Activated T-cell treated with anti-CD3 and anti-CD28 coated beads, Interleukin-2, amount 50 U/mL, for 48 hours (primary cell): ENCODE measurements at regions not wholly inside any gene's neighbourhood (a gene's known extent, or its start where the extent isn't known, plus 50 kb on each side); places are given as distances from the start of the nearest gene placed in this dataset.

Experiments used
- DNase-seq, 2 experiments: peaks; one replicate each; pipeline ENCODE4 v3.0.0-alpha.2; 2020

DNA sequence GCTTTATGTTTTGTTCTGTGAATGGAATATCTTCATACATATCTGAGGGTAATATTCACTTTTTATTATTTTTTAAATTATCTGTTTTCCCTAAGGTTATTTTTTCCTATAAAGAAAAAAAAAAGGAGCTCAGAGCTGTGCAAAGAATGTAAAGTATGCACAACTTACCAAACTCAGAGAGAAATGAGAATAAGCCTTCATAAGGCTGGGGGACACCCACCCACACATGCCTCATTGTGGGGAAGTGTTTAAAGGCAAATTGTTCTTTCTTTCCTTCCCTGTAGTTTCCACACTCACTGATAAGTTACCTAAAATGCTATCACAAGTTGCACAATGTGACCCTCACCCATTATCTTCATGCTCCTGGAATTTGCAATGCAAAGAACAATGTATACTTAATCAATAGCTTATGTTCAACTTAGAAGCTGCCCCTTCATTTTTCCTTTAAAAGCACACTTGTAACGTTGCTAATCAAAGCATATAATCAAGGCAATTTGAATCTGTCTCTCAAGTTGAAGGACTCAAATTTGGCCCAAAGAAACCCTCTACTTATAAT lies 108.1 kb downstream of the GNAT3 start:
- DNase-seq, result no peak

- DNase-seq, result no peak
Observed at GRCh38 chr7:80401708-80402107, 110.2 kb downstream of the GNAT3 start.

- no peak for DNase-seq
Observed at GRCh38 chr7:80393786-80394185, 118.1 kb downstream of the GNAT3 start.

DNA sequence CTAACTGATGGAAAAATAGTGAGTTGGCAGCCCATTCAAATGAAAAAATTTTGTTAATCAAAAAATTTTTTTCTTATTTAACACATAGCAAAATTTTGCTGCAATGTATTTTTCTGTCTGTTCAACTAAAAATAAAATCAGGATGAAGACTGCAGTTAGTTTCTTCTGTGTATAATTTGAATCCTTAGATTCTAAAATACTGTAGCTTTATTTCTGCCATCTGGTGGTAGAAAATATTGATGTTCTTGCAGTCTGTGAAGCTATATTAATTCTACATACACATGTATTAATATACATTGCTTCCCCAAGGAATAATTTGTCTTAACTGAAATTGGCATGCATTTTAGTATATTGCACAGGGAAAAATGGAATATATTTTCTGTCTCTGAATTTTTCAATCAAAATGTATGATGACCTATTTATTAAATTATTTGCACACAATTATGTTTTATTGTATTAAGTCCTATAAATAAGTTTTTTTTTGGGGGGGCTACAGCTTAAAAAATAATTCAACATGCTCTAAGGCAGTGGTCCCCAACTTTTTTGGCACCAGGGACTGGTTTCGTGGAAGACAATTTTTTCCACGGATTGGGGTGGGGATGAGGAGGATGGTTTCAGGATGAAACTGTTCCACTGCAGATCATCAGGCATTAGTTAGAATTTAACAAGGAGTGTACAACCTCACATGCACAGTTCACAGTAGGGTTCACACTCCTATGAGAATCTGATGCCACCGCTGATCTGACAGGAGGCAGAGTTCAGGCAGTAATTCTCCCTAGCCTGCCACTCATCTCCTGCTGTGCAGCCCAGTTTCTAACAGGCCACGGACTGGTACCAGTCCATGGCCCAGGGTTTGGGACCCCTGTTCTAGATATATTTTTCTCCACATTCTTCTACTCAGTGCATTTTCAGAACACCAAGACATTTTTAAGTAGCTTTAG lies 119.4 kb downstream of the GNAT3 start:
- no peak for DNase-seq

GRCh38 chr7:80387634-80388193 lies 124.2 kb downstream of the GNAT3 start:
- no peak for DNase-seq

GRCh38 chr7:80386686-80387085 lies 125.2 kb downstream of the GNAT3 start:
- DNase-seq, result no peak

GRCh38 chr7:80385508-80385907 lies 126.4 kb downstream of the GNAT3 start:
- no peak for DNase-seq

DNA sequence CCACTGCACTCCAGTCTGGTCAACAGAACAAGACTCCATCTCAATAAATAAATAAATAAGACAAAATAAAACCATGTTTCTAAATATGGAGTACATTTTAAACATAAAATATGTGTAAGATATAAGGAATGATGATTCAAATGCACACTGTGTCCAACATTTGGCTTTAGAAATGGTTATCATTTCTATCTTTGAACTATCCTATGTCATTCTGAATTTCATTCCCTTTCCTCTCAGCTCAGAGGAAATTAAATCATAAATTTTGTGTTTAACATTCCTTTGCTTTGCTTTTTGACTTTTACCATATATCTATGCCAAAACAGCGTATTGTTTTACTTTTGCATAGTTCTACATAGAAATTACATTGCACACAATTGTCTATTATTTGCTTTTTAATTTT lies 130.9 kb downstream of the GNAT3 start:
- no peak for DNase-seq

- no peak for DNase-seq
Observed at GRCh38 chr7:80379034-80379982, 132.6 kb downstream of the GNAT3 start.

DNA sequence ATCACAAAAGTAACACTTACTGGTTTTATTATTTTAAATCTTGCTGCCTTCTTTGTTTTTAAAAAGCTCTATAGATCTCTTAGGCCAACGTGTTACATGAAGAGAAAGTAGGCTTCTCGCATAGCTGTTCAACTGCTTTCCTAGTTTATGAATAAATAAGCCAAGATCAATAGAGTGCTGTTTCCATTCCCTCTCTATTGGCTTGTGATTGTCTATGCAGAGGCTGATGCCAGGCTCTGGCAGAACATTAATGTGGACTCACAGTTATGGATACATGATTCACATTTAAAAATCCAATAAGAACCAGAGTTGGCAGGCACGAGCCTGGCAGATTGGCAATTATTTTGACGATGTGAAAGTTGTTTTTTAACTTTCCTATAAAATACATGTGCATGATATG lies 137.5 kb downstream of the GNAT3 start:
- no peak for DNase-seq

- no peak for DNase-seq
Observed at GRCh38 chr7:80373429-80374032, 138.3 kb downstream of the GNAT3 start.

GRCh38 chr7:80372415-80372814 lies 139.4 kb downstream of the GNAT3 start:
- DNase-seq, result no peak

- no peak for DNase-seq
Observed at GRCh38 chr7:80370587-80370986, 141.3 kb downstream of the GNAT3 start.

GRCh38 chr7:80369321-80369720 lies 142.5 kb downstream of the GNAT3 start:
- no peak for DNase-seq

- DNase-seq, result no peak
Observed at GRCh38 chr7:80362677-80363076, 149.2 kb downstream of the GNAT3 start.

DNA sequence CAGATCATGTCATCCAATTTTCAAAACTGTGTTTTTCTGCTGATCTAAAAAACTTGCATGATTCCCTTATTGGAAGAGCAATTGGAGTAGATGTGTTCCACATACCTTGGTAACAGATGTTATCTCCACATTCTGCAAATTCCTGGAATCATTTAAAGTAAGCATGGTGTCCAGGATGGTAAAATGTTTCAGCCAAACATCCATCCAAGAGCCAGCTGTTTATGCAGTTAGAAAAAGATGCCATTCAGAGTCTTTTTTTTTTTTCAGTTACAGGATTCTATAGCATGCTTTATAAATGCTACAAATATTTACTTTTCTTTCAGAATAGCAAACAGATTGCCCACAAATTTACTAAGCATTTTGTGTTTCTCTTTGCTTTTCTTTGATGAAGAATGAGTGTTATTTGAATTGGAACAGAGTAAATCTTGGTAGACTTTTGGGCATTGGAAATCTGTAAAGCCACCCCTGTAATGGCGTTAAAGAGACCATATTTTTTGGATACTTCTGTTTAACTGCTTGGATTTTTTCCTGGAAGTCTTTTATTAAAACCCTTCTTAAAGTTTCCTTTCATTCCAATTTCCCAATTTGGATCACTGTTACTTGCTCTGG lies 149.8 kb downstream of the GNAT3 start:
- DNase-seq, result no peak

- DNase-seq, result no peak
Observed at GRCh38 chr7:80359476-80359875, 152.4 kb downstream of the GNAT3 start.

DNA sequence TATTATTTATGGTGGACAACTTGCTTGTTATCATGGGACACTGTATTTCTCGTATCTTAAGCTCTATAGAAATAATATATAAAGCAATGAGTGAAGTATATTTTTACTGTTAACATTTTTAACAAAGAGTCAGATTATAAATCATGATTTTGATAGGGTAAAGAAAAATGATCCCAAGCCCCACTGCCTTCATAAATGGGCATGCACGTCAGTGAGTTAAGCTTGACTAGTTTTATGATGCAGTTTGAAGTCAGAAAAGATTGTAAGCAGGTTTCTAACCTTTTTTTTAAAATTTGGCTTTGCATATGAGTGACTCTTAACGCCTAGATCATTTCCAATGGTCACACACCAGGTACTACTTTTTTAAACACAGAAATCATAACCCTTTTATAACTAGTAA lies 152.8 kb downstream of the GNAT3 start:
- DNase-seq, result no peak

DNA sequence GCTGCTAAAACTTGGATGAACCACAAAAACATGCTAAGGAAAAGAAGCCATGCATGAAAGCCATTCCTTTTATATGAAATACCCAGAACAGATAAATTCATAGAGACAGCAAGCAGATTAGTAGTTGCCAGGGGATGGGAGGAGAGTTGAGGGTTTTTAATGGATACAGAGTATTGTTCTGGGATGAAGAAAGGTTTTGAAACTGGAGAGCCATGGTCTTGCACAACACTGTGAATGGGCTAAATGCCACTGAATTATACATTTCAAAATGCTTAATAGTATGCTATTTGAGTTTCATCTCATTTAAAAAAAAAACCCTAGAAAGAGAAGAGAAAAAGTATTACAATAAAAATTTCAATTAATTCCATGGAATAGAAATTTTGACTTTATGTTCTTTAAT lies 154.3 kb downstream of the GNAT3 start:
- DNase-seq, result no peak

DNA sequence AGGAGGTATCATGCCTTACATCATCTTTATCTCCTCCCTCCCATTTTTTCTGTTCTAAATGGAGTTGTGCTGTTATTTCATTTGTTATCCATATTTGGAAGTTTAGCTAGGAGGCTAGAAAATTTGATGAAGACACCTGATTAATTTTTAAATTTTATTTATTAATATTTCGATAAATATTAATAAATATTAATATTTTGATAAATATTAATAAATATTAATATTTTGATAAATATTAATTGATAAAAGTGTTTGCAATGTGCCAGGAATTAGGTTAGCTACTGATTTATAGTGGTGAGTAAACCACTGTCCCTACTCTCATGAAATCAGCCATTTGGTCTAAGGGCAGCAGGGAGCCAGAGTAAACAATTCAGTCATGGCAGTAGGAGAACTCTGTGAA lies 161.4 kb downstream of the GNAT3 start:
- no peak for DNase-seq

GRCh38 chr7:80348223-80348622 lies 163.6 kb downstream of the GNAT3 start:
- DNase-seq, result no peak

- DNase-seq, result no peak
Observed at GRCh38 chr7:80347173-80347572, 164.7 kb downstream of the GNAT3 start.
